Gastrocnemius medialis (tissue), 4 donors: ENCODE measurements at regions not wholly inside any gene's neighbourhood (a gene's known extent, or its start where the extent isn't known, plus 50 kb on each side); places are given as distances from the start of the nearest gene placed in this dataset.

ENCODE experiments used
- POLR2A ChIP-seq, 2 donors: fragments of 450-650 bp; IDR thresholded peaks; one replicate each; pipeline ENCODE4 v1.6.1; 2017; ENCODE audit warnings: antibody characterized with exemption in 2 of 2, mild to moderate bottlenecking in 2 of 2, moderate library complexity in 2 of 2
- TF ChIP-seq, protein P1 (sequence below), 5 experiments: fragments of 450-650 bp in 3 of 5; fragments of 200-600 bp in 2 of 5; sonication (generic) in 2 of 5; IDR thresholded peaks in 4 of 5; conservative IDR thresholded peaks in 1 of 5; 1 replicate in 4 of 5; 2 replicates in 1 of 5; pipeline ENCODE4 v1.5.1; 2016 to 2019; ENCODE audit warnings: antibody characterized with exemption in 5 of 5, mild to moderate bottlenecking in 3 of 5, moderate library complexity in 3 of 5

DNA sequence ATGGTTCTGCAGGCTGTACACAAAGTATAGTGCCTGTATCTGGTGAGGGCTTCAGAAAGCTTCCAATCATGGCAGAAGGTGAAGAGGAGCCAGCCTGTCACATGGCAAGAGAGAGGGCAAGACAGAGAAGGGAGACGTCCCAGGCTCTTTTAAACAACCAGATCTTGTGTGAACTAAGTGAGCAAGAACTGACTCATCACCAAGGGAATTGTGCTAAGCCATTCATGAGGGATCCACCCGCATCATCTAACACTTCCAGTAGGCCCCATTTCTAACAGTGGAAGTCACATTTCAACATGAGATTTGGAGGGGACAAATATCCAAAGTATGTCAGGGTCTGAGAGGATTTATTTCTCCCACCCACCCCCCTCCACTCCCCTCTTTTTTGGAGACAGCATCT is 56.2 kb upstream of the ELAC2 start:
- TF ChIP-seq, protein P1, sequence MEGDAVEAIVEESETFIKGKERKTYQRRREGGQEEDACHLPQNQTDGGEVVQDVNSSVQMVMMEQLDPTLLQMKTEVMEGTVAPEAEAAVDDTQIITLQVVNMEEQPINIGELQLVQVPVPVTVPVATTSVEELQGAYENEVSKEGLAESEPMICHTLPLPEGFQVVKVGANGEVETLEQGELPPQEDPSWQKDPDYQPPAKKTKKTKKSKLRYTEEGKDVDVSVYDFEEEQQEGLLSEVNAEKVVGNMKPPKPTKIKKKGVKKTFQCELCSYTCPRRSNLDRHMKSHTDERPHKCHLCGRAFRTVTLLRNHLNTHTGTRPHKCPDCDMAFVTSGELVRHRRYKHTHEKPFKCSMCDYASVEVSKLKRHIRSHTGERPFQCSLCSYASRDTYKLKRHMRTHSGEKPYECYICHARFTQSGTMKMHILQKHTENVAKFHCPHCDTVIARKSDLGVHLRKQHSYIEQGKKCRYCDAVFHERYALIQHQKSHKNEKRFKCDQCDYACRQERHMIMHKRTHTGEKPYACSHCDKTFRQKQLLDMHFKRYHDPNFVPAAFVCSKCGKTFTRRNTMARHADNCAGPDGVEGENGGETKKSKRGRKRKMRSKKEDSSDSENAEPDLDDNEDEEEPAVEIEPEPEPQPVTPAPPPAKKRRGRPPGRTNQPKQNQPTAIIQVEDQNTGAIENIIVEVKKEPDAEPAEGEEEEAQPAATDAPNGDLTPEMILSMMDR (IDR thresholded peaks at IDR 0.05 in 4 of 5, conservative IDR thresholded peaks at IDR 0.05 in 1 of 5) = no peak
- no peak for TF ChIP-seq POLR2A (IDR thresholded peaks at IDR 0.05)
